ENCODE measurements at regions not wholly inside any gene's neighbourhood (a gene's known extent, or its start where the extent isn't known, plus 50 kb on each side); places are given as distances from the start of the nearest gene placed in this dataset.

DNA sequence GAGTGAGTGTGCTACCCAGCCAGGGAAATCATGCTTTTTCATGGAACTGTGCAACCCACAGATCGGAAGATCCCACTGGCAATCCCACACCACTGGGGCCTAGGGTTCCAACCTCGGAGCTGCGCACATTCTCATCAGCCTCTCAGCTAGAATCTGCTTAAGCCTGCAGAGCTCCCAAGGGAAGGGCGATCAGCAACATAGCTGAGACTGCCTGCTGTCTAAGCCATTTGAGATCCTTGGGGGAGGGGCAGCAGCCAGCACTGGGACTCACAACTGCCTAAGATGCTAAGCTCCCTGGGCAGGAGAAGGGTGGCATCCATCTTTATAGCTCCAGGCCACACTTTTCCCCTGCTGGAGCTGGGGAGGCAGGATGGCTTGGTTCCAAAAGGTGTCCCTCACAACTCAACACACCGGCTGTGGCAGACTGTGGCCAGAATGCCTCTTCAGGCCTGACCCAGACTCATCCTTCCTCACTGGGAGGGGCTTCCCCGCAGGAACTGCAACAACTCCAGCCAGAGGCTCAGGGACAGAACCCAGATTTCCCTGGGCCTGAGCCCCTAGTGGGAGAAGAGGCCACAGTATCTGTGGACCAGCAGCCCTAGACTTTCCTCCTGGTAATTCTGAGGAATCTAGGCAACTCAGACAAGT is 1133.3 kb upstream of the PIK3C3 start:
- Histone ChIP-seq H3K27ac (ENCODE audit: control insufficient read depth, insufficient read depth) (no peak overlapping the region), H3K4me3 (no peak overlapping the region), H3K27me3 (replicated peaks in 1 of 2; ENCODE audit: control insufficient read depth in 2 of 2, insufficient read depth in 2 of 2, low read length in 1 of 2) (no peaks in the 10 kb centered on the region), H3K4me2 (ENCODE audit: control insufficient read depth, insufficient read depth) (no peak overlapping the region), H4K20me1 (ENCODE audit: control insufficient read depth, insufficient read depth) (no peaks in the 10 kb centered on the region), H3K9me3 (replicated peaks; ENCODE audit: control insufficient read depth, insufficient read depth, low read length) (no peaks in the 10 kb centered on the region), H3K79me2 (ENCODE audit: control insufficient read depth, insufficient read depth, low read length) (no peaks in the 10 kb centered on the region), H3K36me3 (ENCODE audit: control insufficient read depth in 2 of 2, insufficient read depth in 2 of 2, low read length in 1 of 2) (no peaks in the 10 kb centered on the region), H3K9ac (ENCODE audit: control insufficient read depth, insufficient read depth, low read length) (no peak overlapping the region), H3K4me1 (ENCODE audit: control insufficient read depth, insufficient read depth, low read length) (no peaks in the 10 kb centered on the region), H2AFZ (ENCODE audit: control insufficient read depth, low read depth, low read length) (no peak overlapping the region)
- 31% methylated on average over 5 of the region's 6 CpGs for WGBS (ENCODE audit: insufficient coverage, insufficient replicate concordance, low lambda C conversion rate, missing lambda C conversion rate)
- no peak for DNase-seq (ENCODE audit: low read depth, low spot score)
- in situ Hi-C loops (cut with MboI) = no loop called here
- no peak for FAIRE-seq
- CTCF ChIA-PET = no interaction called here
- POLR2A ChIA-PET = no interaction called here
- intact Hi-C loops (cut with micrococcal nuclease; ENCODE audit: unreplicated experiment) = no loop called here
- TF ChIP-seq BCL11A (IDR thresholded peaks at IDR 0.05; ENCODE audit: low read depth, low read length) (no peak), TARDBP (IDR thresholded peaks at IDR 0.05; ENCODE audit: borderline replicate concordance) (no peak)
- RAD21 ChIA-PET (ENCODE audit: unreplicated experiment) = no interaction called here
- BruUV-seq (replicated peaks) = no TSS peak
- SMC1A ChIA-PET (ENCODE audit: uncharacterized antibody, unreplicated experiment) = no interaction called here
- no peak for ATAC-seq

DNA sequence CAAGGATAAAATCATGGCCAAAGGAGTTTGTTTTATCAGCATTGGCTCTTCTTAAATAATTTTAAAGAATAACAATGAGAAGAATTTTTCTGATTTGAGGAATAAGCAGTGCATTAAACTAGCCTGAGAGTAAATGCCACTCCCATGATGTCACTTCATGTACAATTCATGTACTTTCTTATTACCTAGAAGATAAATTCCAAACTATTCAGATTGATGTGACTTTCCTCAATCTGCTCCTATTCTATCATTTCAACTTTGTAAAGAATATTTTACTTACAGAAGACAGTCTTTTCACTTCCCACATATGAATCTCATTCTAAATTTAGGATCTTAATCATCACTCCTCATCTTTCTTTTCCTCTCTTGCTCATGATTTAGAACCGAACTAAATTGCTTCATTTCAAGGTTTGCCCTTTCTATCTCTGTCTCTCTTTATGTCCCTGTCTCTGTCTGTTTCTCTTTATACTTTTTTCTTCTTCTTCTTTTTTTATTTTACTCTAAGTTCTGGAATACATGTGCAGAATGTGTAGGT is 1142.0 kb upstream of the PIK3C3 start:
- no peak overlapping the region for H3K4me2 ChIP-seq (ENCODE audit: control insufficient read depth, insufficient read depth)
- CTCF ChIA-PET = no interaction called here
- no peak overlapping the region for H2AFZ ChIP-seq (ENCODE audit: control insufficient read depth, low read depth, low read length)
- WGBS (ENCODE audit: insufficient coverage, insufficient replicate concordance, low lambda C conversion rate, missing lambda C conversion rate) = 0% methylated on average over 1 of the region's 1 CpG
- DNase-seq (ENCODE audit: low read depth, low spot score) (no peak), FAIRE-seq (no peak), ATAC-seq (no peak)
- H4K20me1 ChIP-seq (ENCODE audit: control insufficient read depth, insufficient read depth) = no peaks in the 10 kb centered on the region
- RAD21 ChIA-PET (ENCODE audit: unreplicated experiment) = no interaction called here
- H3K9ac ChIP-seq (ENCODE audit: control insufficient read depth, insufficient read depth, low read length) = no peak overlapping the region
- in situ Hi-C loops (cut with MboI) (no loop called here), intact Hi-C loops (cut with micrococcal nuclease; ENCODE audit: unreplicated experiment) (no loop called here)
- POLR2A ChIA-PET = no interaction called here
- H3K4me1 ChIP-seq (ENCODE audit: control insufficient read depth, insufficient read depth, low read length) = no peaks in the 10 kb centered on the region
- no peaks in the 10 kb centered on the region for H3K79me2 ChIP-seq (ENCODE audit: control insufficient read depth, insufficient read depth, low read length)
- H3K36me3 ChIP-seq (ENCODE audit: control insufficient read depth in 2 of 2, insufficient read depth in 2 of 2, low read length in 1 of 2) = no peaks in the 10 kb centered on the region
- no TSS peak for BruUV-seq (replicated peaks)
- H3K9me3 ChIP-seq (replicated peaks; ENCODE audit: control insufficient read depth, insufficient read depth, low read length) = no peaks in the 10 kb centered on the region
- SMC1A ChIA-PET (ENCODE audit: uncharacterized antibody, unreplicated experiment) = no interaction called here
- no peak overlapping the region for H3K27ac ChIP-seq (ENCODE audit: control insufficient read depth, insufficient read depth)
- H3K27me3 ChIP-seq (replicated peaks in 1 of 2; ENCODE audit: control insufficient read depth in 2 of 2, insufficient read depth in 2 of 2, low read length in 1 of 2) = no peaks in the 10 kb centered on the region
- no peak overlapping the region for H3K4me3 ChIP-seq
- TF ChIP-seq SIX5 (IDR thresholded peaks at IDR 0.05; ENCODE audit: low read depth, low read length, severe bottlenecking) (no peak), YY1 (IDR thresholded peaks at IDR 0.05; ENCODE audit: low read depth, low read length) (no peak), CREM (IDR thresholded peaks at IDR 0.05; ENCODE audit: low read depth) (no peak), RFX5 (IDR thresholded peaks at IDR 0.05; ENCODE audit: low read depth, low read length) (no peak), NFIC (IDR thresholded peaks at IDR 0.05; ENCODE audit: low read depth, low read length) (no peak), ETV6 (conservative IDR thresholded peaks at IDR 0.05 in 1 of 2, IDR thresholded peaks at IDR 0.05 in 1 of 2; ENCODE audit: borderline replicate concordance in 1 of 2, low read depth in 1 of 2) (no peak), ZNF274 (IDR thresholded peaks at IDR 0.05; ENCODE audit: insufficient read depth, insufficient read length) (no peak), STAT1 (conservative IDR thresholded peaks at IDR 0.05) (no peak), ZNF207 (IDR thresholded peaks at IDR 0.05; ENCODE audit: borderline replicate concordance) (no peak), MTA3 (IDR thresholded peaks at IDR 0.05; ENCODE audit: borderline replicate concordance, low read length) (no peak), TARDBP (IDR thresholded peaks at IDR 0.05; ENCODE audit: borderline replicate concordance) (no peak)
- TF ChIP-seq, protein P1, sequence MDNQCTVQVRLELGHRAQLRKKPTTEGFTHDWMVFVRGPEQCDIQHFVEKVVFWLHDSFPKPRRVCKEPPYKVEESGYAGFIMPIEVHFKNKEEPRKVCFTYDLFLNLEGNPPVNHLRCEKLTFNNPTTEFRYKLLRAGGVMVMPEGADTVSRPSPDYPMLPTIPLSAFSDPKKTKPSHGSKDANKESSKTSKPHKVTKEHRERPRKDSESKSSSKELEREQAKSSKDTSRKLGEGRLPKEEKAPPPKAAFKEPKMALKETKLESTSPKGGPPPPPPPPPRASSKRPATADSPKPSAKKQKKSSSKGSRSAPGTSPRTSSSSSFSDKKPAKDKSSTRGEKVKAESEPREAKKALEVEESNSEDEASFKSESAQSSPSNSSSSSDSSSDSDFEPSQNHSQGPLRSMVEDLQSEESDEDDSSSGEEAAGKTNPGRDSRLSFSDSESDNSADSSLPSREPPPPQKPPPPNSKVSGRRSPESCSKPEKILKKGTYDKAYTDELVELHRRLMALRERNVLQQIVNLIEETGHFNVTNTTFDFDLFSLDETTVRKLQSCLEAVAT (IDR thresholded peaks at IDR 0.05) = no peak
- TF ChIP-seq, protein P2, sequence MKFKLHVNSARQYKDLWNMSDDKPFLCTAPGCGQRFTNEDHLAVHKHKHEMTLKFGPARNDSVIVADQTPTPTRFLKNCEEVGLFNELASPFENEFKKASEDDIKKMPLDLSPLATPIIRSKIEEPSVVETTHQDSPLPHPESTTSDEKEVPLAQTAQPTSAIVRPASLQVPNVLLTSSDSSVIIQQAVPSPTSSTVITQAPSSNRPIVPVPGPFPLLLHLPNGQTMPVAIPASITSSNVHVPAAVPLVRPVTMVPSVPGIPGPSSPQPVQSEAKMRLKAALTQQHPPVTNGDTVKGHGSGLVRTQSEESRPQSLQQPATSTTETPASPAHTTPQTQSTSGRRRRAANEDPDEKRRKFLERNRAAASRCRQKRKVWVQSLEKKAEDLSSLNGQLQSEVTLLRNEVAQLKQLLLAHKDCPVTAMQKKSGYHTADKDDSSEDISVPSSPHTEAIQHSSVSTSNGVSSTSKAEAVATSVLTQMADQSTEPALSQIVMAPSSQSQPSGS (IDR thresholded peaks at IDR 0.05; ENCODE audit: low read length) = no peak
- TF ChIP-seq, protein P3, sequence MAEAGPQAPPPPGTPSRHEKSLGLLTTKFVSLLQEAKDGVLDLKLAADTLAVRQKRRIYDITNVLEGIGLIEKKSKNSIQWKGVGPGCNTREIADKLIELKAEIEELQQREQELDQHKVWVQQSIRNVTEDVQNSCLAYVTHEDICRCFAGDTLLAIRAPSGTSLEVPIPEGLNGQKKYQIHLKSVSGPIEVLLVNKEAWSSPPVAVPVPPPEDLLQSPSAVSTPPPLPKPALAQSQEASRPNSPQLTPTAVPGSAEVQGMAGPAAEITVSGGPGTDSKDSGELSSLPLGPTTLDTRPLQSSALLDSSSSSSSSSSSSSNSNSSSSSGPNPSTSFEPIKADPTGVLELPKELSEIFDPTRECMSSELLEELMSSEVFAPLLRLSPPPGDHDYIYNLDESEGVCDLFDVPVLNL (IDR thresholded peaks at IDR 0.05; ENCODE audit: low read depth, low read length) = no peak

Data from GM12878 (cell line).